ENCODE measurements at regions not wholly inside any gene's neighbourhood (a gene's known extent, or its start where the extent isn't known, plus 50 kb on each side); places are given as distances from the start of the nearest gene placed in this dataset.
A peak's percentile ranks its signal among the peaks of the same experiment; 100 is the strongest.
"Not testable (repeated sequence)": the region's sequence is repeated elsewhere in the genome, so short reads cannot be mapped to it uniquely, and the experiment has no call there.

DNA sequence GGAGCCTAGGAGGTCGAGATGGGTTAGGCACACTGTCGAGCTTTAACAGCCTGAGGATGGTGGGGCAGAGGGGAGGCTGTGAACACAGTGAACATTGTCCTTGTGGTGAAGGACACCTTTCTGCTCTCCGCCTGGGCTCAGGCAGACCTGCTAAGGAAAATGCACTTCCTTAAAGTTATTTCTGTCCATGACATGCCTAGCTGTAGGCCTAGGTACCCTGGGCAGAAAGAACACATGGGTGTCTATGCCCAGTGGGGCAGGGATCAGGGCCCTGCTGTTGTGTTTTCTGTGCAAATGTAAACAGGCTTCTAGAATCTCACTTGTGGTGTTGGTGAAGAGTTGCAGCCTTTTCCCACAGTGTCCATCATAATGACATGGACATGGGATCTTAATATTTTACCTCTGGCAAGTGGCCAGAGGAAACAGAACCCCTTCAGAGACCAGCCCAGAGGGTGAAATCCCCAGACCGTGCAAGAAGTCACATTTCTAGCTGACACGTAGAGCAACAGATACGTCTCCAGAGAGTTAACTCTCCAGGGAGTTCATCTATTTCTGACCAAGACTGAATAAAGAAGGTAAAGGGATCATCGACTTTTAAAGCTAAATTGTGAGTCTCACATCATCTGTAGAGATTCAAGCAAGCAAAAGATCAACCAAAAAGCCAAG, 79.2 kb downstream of the C9orf152 start:
- peak; percentile 52 for DNase-seq (ENCODE audit: low spot score)
- Histone ChIP-seq H3K4me3 (peak overlapping the region; percentile 50), H3K27ac (peak overlapping the region; percentile 90 to 95)
- TF ChIP-seq, protein P1, sequence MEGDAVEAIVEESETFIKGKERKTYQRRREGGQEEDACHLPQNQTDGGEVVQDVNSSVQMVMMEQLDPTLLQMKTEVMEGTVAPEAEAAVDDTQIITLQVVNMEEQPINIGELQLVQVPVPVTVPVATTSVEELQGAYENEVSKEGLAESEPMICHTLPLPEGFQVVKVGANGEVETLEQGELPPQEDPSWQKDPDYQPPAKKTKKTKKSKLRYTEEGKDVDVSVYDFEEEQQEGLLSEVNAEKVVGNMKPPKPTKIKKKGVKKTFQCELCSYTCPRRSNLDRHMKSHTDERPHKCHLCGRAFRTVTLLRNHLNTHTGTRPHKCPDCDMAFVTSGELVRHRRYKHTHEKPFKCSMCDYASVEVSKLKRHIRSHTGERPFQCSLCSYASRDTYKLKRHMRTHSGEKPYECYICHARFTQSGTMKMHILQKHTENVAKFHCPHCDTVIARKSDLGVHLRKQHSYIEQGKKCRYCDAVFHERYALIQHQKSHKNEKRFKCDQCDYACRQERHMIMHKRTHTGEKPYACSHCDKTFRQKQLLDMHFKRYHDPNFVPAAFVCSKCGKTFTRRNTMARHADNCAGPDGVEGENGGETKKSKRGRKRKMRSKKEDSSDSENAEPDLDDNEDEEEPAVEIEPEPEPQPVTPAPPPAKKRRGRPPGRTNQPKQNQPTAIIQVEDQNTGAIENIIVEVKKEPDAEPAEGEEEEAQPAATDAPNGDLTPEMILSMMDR (IDR thresholded peaks at IDR 0.05), result no peak

GRCh38 chr9:110129425-110129824, 78.5 kb downstream of the C9orf152 start:
- DNase-seq (ENCODE audit: low spot score), result no peak
- Histone ChIP-seq H3K4me3 (peak overlapping the region; percentile 50), H3K27ac (peak overlapping the region; percentile 90 to 95)
- TF ChIP-seq, protein P1 (IDR thresholded peaks at IDR 0.05), result no peak

GRCh38 chr9:110130211-110130610, 77.7 kb downstream of the C9orf152 start:
- Histone ChIP-seq H3K27ac (peak overlapping the region; percentile 23 to 90), H3K4me3 (no peak overlapping the region)
- TF ChIP-seq, protein P1 (IDR thresholded peaks at IDR 0.05), result no peak
- no peak for DNase-seq (ENCODE audit: low spot score)

- TF ChIP-seq, protein P1 (IDR thresholded peaks at IDR 0.05), result no peak
- no peak for DNase-seq (ENCODE audit: low spot score)
- H3K4me3 ChIP-seq, result no peak overlapping the region
- H3K27ac ChIP-seq, result peak overlapping the region; percentile 23 to 90
Measured at GRCh38 chr9:110130791-110131416, 77.1 kb downstream of the C9orf152 start.

- Histone ChIP-seq H3K4me3 (no peak overlapping the region), H3K27ac (no peak overlapping the region)
- TF ChIP-seq, protein P1 (IDR thresholded peaks at IDR 0.05), result no peak
- DNase-seq (ENCODE audit: low spot score), result no peak
Measured at GRCh38 chr9:110131499-110131898, 76.5 kb downstream of the C9orf152 start.

DNA sequence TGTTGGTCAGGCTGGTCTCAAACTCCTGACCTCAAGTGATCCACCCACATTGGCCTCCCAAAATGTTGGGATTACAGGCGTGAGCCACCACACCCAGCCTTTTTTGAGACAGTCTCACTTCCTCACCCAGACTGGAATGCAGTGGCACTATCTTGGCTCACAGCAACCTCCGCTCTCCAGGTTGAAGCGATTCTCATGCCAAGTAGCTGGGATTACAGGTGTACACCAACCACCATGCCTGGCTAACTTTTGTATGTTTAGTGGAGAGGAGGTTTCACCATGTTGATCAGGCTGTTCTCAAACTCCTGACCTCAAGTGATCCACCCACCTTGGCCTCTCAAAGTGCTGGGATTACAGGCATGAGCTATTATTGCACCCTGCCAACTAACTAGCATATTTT, 75.4 kb downstream of the C9orf152 start:
- not testable (repeated sequence) for H3K27ac ChIP-seq, H3K4me3 ChIP-seq
- DNase-seq (ENCODE audit: low spot score), result peak; percentile 54

GRCh38 chr9:110133059-110133458, 74.9 kb downstream of the C9orf152 start:
- no peak for DNase-seq (ENCODE audit: low spot score)
- TF ChIP-seq, protein P1 (IDR thresholded peaks at IDR 0.05), result no peak
- H3K27ac ChIP-seq, result no peak overlapping the region

More at GRCh38 chr9:110133059-110133458, 74.9 kb downstream of the C9orf152 start:
- no peak overlapping the region for H3K4me3 ChIP-seq

Measured in coronary artery (tissue), 2 donors.